GM23338 (cell line): ENCODE measurements at regions not wholly inside any gene's neighbourhood (a gene's known extent, or its start where the extent isn't known, plus 50 kb on each side); places are given as distances from the start of the nearest gene placed in this dataset.

Source experiments
- ATAC-seq: fragments of 200-7000 bp; cut with Tn5 transposase; 3 replicates; pipeline ENCODE4 v1.9.1; 2020
- DNase-seq: peaks from one replicate; pipeline ENCODE4 v3.0.0-alpha.2; 2015; ENCODE audit warnings: low spot score
- H2AFZ ChIP-seq: fragments of 200-600 bp; sonication (generic); 2 replicates; pipeline ENCODE4 v1.8.0; 2016; ENCODE audit warnings: antibody characterized with exemption, mild to moderate bottlenecking, moderate library complexity
- H3F3A ChIP-seq: fragments of 200-600 bp; sonication (generic); replicated peaks from 2 replicates; pipeline ENCODE4 v1.8.0; 2017; ENCODE audit warnings: antibody characterized with exemption, mixed run types, low read depth
- H3K27ac ChIP-seq: fragments of 200-600 bp; sonication (generic); 2 replicates; pipeline ENCODE4 v1.6.1; 2016; ENCODE audit warnings: low read depth
- H3K27me3 ChIP-seq: fragments of 200-600 bp; sonication (generic); 2 replicates; pipeline ENCODE4 v1.8.0; 2016; ENCODE audit warnings: mild to moderate bottlenecking, mixed run types, moderate library complexity; ENCODE audit not compliant: insufficient read depth
- H3K36me3 ChIP-seq: fragments of 200-600 bp; sonication (generic); 2 replicates; pipeline ENCODE4 v1.8.0; 2016; ENCODE audit warnings: mild to moderate bottlenecking; ENCODE audit not compliant: insufficient read depth
- H3K4me1 ChIP-seq: fragments of 200-600 bp; sonication (generic); 2 replicates; pipeline ENCODE4 v1.8.0; 2016; ENCODE audit warnings: mild to moderate bottlenecking, moderate library complexity; ENCODE audit not compliant: insufficient read depth
- H3K4me2 ChIP-seq: fragments of 200-600 bp; sonication (generic); 2 replicates; pipeline ENCODE4 v1.7.1; 2017; ENCODE audit warnings: mixed run types
- H3K4me3 ChIP-seq: fragments of 200-600 bp; sonication (generic); 2 replicates; pipeline ENCODE4 v1.6.1; 2016; ENCODE audit warnings: mixed run types
- H3K79me2 ChIP-seq: fragments of 200-600 bp; sonication (generic); replicated peaks from 2 replicates; pipeline ENCODE4 v1.8.0; 2017; ENCODE audit warnings: mild to moderate bottlenecking; ENCODE audit not compliant: insufficient read depth
- H3K9me2 ChIP-seq: fragments of 200-600 bp; sonication (generic); 2 replicates; pipeline ENCODE4 v1.8.0; 2017; ENCODE audit not compliant: insufficient read depth
- H4K20me1 ChIP-seq: fragments of 200-600 bp; sonication (generic); replicated peaks from 2 replicates; pipeline ENCODE4 v1.8.0; 2017; ENCODE audit warnings: mild to moderate bottlenecking; ENCODE audit not compliant: insufficient read depth
- H3K27ac Mint-ChIP-seq: 2 replicates; pipeline ENCODE4 v1.8.0; 2020; ENCODE audit warnings: inconsistent platforms, mild to moderate bottlenecking, moderate library complexity, mixed read lengths
- H3K27me3 Mint-ChIP-seq: 3 replicates; pipeline ENCODE4 v1.8.0; 2022; ENCODE audit warnings: low read depth, mild to moderate bottlenecking, moderate library complexity, mixed read lengths, inconsistent platforms; ENCODE audit not compliant: insufficient read depth, poor library complexity
- H3K36me3 Mint-ChIP-seq: 3 replicates; pipeline ENCODE4 v1.8.0; 2021; ENCODE audit warnings: low read depth, mild to moderate bottlenecking, inconsistent platforms, moderate library complexity, mixed read lengths
- H3K4me1 Mint-ChIP-seq: 3 replicates; pipeline ENCODE4 v1.8.0; 2020; ENCODE audit warnings: mild to moderate bottlenecking, inconsistent platforms, mixed read lengths
- H3K4me3 Mint-ChIP-seq: 3 replicates; pipeline ENCODE4 v1.8.0; 2021; ENCODE audit warnings: moderate library complexity, mild to moderate bottlenecking, inconsistent platforms, mixed read lengths
- H3K9me3 Mint-ChIP-seq: 3 replicates; pipeline ENCODE4 v1.8.0; 2020; ENCODE audit warnings: moderate library complexity, mild to moderate bottlenecking, inconsistent platforms, mixed read lengths
- CREB1 ChIP-seq: fragments of 250-450 bp; sonication (Bioruptor Pico); IDR thresholded peaks from 2 replicates; pipeline ENCODE4 v1.5.0; 2020; ENCODE audit warnings: low read depth, mild to moderate bottlenecking, moderate library complexity
- ETS1 ChIP-seq: IDR thresholded peaks from 2 replicates; pipeline ENCODE4 v1.6.1; 2016; ENCODE audit warnings: antibody characterized with exemption
- EZH2 ChIP-seq: fragments of 200-600 bp; sonication (generic); IDR thresholded peaks from one replicate; pipeline ENCODE4 v1.8.0; 2017; ENCODE audit warnings: antibody characterized with exemption, mild to moderate bottlenecking, low read depth; ENCODE audit not compliant: unreplicated experiment
- EZH2phosphoT487 ChIP-seq: fragments of 200-600 bp; sonication (generic); IDR thresholded peaks from one replicate; pipeline ENCODE4 v1.8.1; 2018; ENCODE audit warnings: antibody characterized with exemption; ENCODE audit not compliant: unreplicated experiment
- JUNB ChIP-seq: IDR thresholded peaks from one replicate; pipeline ENCODE4 v1.6.1; 2016; ENCODE audit warnings: antibody characterized with exemption; ENCODE audit not compliant: unreplicated experiment
- NANOG ChIP-seq: IDR thresholded peaks from 2 replicates; pipeline ENCODE4 v1.6.1; 2016; ENCODE audit warnings: antibody characterized with exemption, borderline replicate concordance
- POLR2AphosphoS5 ChIP-seq: IDR thresholded peaks from 2 replicates; pipeline ENCODE4 v1.6.1; 2016; ENCODE audit warnings: antibody characterized with exemption, low read depth
- REST ChIP-seq: IDR thresholded peaks from one replicate; pipeline ENCODE4 v1.6.1; 2018; ENCODE audit warnings: antibody characterized with exemption; ENCODE audit not compliant: unreplicated experiment
- STAT1 ChIP-seq: IDR thresholded peaks from one replicate; pipeline ENCODE4 v1.6.1; 2016; ENCODE audit warnings: antibody characterized with exemption; ENCODE audit not compliant: unreplicated experiment
- ZNF114 ChIP-seq: fragments of 250-450 bp; sonication (Bioruptor Pico); IDR thresholded peaks from 2 replicates; pipeline ENCODE4 v1.5.0; 2020; ENCODE audit warnings: mild to moderate bottlenecking, moderate library complexity
- ZNF331 ChIP-seq: fragments of 250-450 bp; sonication (Bioruptor Pico); IDR thresholded peaks from 2 replicates; pipeline ENCODE4 v1.5.0; 2020; ENCODE audit warnings: low read depth, mild to moderate bottlenecking, moderate library complexity
- ZNF462 ChIP-seq: fragments of 250-450 bp; sonication (Bioruptor Pico); IDR thresholded peaks from 2 replicates; pipeline ENCODE4 v1.5.0; 2020; ENCODE audit warnings: mild to moderate bottlenecking, moderate library complexity

- no peak for ATAC-seq
- Mint-ChIP-seq H3K27ac (no peak overlapping the region), H3K4me1 (0 out of 3 replicates have a peak, but pooled peaks cover 2% of the 10 kb centered on the region), H3K36me3 (no peaks in the 10 kb centered on the region), H3K4me3 (no peak overlapping the region), H3K9me3 (no peaks in the 10 kb centered on the region), H3K27me3 (peaks cover 5% of the 10 kb centered on the region)
- Histone ChIP-seq H3K4me1 (no peaks in the 10 kb centered on the region), H3K79me2 (no peaks in the 10 kb centered on the region), H3K27me3 (no peaks in the 10 kb centered on the region), H3K4me2 (no peak overlapping the region), H3K9me2 (no peaks in the 10 kb centered on the region), H3K27ac (no peak overlapping the region), H2AFZ (no peak overlapping the region), H3K36me3 (no peaks in the 10 kb centered on the region), H3F3A (no peaks in the 10 kb centered on the region), H4K20me1 (no peaks in the 10 kb centered on the region), H3K4me3 (no peak overlapping the region)
- DNase-seq: no peak
- no peak for TF ChIP-seq EZH2
- no peak for TF ChIP-seq CREB1
- TF ChIP-seq EZH2phosphoT487: no peak
- no peak for TF ChIP-seq STAT1
- no peak for TF ChIP-seq ZNF114 (CRISPR knock-in tag)
- no peak for TF ChIP-seq REST
- TF ChIP-seq NANOG: no peak
- no peak for TF ChIP-seq POLR2AphosphoS5
- no peak for TF ChIP-seq JUNB
- TF ChIP-seq ETS1: no peak
- TF ChIP-seq ZNF462 (CRISPR knock-in tag): no peak
- no peak for TF ChIP-seq ZNF331 (CRISPR knock-in tag)
Measured at GRCh38 chr11:119525867-119526196, 102.9 kb upstream of the THY1 start.
